Parathyroid adenoma (tissue), 2 donors: ENCODE measurements at regions not wholly inside any gene's neighbourhood (a gene's known extent, or its start where the extent isn't known, plus 50 kb on each side); places are given as distances from the start of the nearest gene placed in this dataset.

Experiments
- H2AFZ ChIP-seq: fragments of 300-600 bp; sonication (generic); one replicate; pipeline ENCODE4 v1.7.0; 2017; ENCODE audit warnings: antibody characterized with exemption, mild to moderate bottlenecking
- H3K27ac ChIP-seq: fragments of 300-600 bp; sonication (generic); one replicate; pipeline ENCODE4 v1.7.0; 2017
- H3K27me3 ChIP-seq: fragments of 300-600 bp; sonication (generic); one replicate; pipeline ENCODE4 v1.7.0; 2017; ENCODE audit warnings: low read length; ENCODE audit not compliant: control insufficient read depth, insufficient read depth
- H3K36me3 ChIP-seq: fragments of 300-600 bp; sonication (generic); one replicate; pipeline ENCODE4 v1.7.0; 2017; ENCODE audit warnings: low read length; ENCODE audit not compliant: control insufficient read depth, insufficient read depth
- H3K4me1 ChIP-seq: fragments of 300-600 bp; sonication (generic); one replicate; pipeline ENCODE4 v1.7.0; 2017; ENCODE audit warnings: control low read depth
- H3K4me2 ChIP-seq: fragments of 300-600 bp; sonication (generic); one replicate; pipeline ENCODE4 v1.7.0; 2017; ENCODE audit warnings: low read length
- H3K4me3 ChIP-seq: fragments of 300-600 bp; sonication (generic); one replicate; pipeline ENCODE4 v1.7.0; 2017; ENCODE audit warnings: low read depth, low read length
- H3K79me2 ChIP-seq: fragments of 300-600 bp; sonication (generic); one replicate; pipeline ENCODE4 v1.7.0; 2017; ENCODE audit warnings: control low read depth
- H3K9ac ChIP-seq: fragments of 300-600 bp; sonication (generic); one replicate; pipeline ENCODE4 v1.7.0; 2017; ENCODE audit warnings: mild to moderate bottlenecking
- H3K9me3 ChIP-seq: fragments of 300-600 bp; sonication (generic); one replicate; pipeline ENCODE4 v1.7.0; 2017; ENCODE audit warnings: low read length; ENCODE audit not compliant: control insufficient read depth
- TF ChIP-seq, protein P1 (sequence below): fragments of 300-600 bp; sonication (generic); IDR thresholded peaks from one replicate; pipeline ENCODE4 v1.7.0; 2017; ENCODE audit warnings: antibody characterized with exemption, mild to moderate bottlenecking
- donor health status: primary hyperparathyroidism.

- H3K4me2 ChIP-seq, result no peak overlapping the region
- H3K9me3 ChIP-seq, result no peaks in the 10 kb centered on the region
- TF ChIP-seq, protein P1, sequence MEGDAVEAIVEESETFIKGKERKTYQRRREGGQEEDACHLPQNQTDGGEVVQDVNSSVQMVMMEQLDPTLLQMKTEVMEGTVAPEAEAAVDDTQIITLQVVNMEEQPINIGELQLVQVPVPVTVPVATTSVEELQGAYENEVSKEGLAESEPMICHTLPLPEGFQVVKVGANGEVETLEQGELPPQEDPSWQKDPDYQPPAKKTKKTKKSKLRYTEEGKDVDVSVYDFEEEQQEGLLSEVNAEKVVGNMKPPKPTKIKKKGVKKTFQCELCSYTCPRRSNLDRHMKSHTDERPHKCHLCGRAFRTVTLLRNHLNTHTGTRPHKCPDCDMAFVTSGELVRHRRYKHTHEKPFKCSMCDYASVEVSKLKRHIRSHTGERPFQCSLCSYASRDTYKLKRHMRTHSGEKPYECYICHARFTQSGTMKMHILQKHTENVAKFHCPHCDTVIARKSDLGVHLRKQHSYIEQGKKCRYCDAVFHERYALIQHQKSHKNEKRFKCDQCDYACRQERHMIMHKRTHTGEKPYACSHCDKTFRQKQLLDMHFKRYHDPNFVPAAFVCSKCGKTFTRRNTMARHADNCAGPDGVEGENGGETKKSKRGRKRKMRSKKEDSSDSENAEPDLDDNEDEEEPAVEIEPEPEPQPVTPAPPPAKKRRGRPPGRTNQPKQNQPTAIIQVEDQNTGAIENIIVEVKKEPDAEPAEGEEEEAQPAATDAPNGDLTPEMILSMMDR, result no peak
- H3K79me2 ChIP-seq, result peaks cover 2% of the 10 kb centered on the region
- H3K36me3 ChIP-seq, result no peaks in the 10 kb centered on the region
- H3K27ac ChIP-seq, result peak overlapping the region; percentile 30
- H3K4me3 ChIP-seq, result no peak overlapping the region
- peaks cover 13% of the 10 kb centered on the region for H3K4me1 ChIP-seq
- H2AFZ ChIP-seq, result peak overlapping the region; percentile 59
- H3K9ac ChIP-seq, result no peak overlapping the region
- H3K27me3 ChIP-seq, result no peaks in the 10 kb centered on the region
Observed at GRCh38 chr5:173791878-173792277, 96.3 kb upstream of the CPEB4 start.

DNA sequence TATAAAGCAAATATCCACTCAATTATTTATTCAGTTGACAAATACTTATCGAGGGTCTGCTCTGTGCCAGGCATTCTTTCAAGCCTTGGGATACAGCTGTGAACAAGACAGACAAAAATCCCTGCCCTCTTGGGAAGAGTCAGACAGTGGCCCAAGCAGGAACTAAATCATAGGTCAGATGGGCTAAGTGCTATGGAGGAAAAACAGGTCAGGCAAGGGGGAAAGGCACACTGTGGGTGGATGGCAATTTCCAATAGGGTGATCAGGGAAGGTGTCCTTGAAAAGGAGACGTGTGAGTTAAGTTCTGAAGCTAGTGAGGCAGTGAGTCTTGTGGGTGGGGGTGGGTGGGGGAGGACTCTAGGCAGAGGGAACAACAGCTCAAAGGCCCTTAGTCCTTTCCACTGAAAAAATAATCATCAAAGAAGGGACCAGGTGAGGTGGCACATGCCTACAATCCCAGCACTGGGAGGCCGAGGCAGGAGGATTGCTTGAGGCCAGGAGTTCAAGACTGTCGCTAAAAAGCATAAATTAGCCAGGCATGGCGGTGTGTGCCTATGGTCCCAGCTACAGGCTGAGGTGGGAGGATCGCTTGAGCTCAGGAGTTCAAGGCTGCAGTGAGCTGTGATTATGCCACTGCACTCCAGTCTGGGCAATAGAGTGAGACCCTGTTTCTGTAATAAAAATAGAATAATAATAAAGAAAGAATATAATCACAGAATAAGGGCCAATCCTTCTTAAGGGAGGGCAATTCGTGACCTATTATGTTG lies 95.2 kb upstream of the CPEB4 start:
- Histone ChIP-seq H3K27me3 (no peaks in the 10 kb centered on the region), H3K4me2 (no peak overlapping the region), H2AFZ (no peak overlapping the region), H3K9me3 (no peaks in the 10 kb centered on the region), H3K4me3 (no peak overlapping the region), H3K9ac (no peak overlapping the region), H3K36me3 (no peaks in the 10 kb centered on the region), H3K4me1 (peaks cover 10% of the 10 kb centered on the region), H3K79me2 (peaks cover 2% of the 10 kb centered on the region), H3K27ac (no peak overlapping the region)
- TF ChIP-seq, protein P1, result no peak

- Histone ChIP-seq H3K9me3 (no peaks in the 10 kb centered on the region), H2AFZ (peak overlapping the region; percentile 38), H3K36me3 (no peaks in the 10 kb centered on the region), H3K4me3 (no peak overlapping the region), H3K79me2 (peaks cover 3% of the 10 kb centered on the region), H3K27ac (no peak overlapping the region), H3K27me3 (no peaks in the 10 kb centered on the region), H3K9ac (no peak overlapping the region), H3K4me2 (no peak overlapping the region), H3K4me1 (peaks cover 12% of the 10 kb centered on the region)
- TF ChIP-seq, protein P1, result no peak
Observed at GRCh38 chr5:173793648-173794548, 94.3 kb upstream of the CPEB4 start.

DNA sequence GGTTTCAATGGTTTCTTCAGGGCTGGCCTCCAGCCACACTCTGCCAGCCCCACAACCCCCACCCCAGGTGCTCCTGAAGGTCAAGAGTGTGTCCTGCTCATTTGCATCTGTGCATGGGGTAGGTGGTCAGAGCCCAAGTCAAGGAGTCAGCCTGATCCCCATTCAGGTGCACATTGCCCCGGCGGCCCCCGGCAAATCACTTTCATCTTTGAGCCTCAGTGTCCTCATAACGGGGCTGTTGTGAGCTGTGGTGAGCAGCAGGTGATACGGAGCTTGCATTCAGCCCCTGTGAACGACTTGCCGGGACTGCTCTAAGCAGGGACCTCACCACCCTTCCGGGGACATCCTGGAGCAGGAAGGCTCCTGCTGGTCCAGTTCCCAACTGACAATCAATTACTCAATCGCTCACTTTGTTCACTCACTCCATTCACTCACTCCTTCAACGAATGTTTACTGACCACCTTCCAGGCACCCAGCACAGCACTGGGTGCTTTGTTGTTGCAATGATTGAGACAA lies 93.2 kb upstream of the CPEB4 start:
- no peaks in the 10 kb centered on the region for H3K9me3 ChIP-seq

More for the DNA sequence above, 93.2 kb upstream of the CPEB4 start:
- peaks cover 4% of the 10 kb centered on the region for H3K79me2 ChIP-seq
- H3K27me3 ChIP-seq, result no peaks in the 10 kb centered on the region
- no peak overlapping the region for H3K27ac ChIP-seq
- H3K4me2 ChIP-seq, result no peak overlapping the region
- no peaks in the 10 kb centered on the region for H3K36me3 ChIP-seq
- peaks cover 17% of the 10 kb centered on the region for H3K4me1 ChIP-seq
- H3K4me3 ChIP-seq, result no peak overlapping the region
- H3K9ac ChIP-seq, result no peak overlapping the region
- TF ChIP-seq, protein P1, result no peak
- no peak overlapping the region for H2AFZ ChIP-seq
